ENCODE measurements at regions not wholly inside any gene's neighbourhood (a gene's known extent, or its start where the extent isn't known, plus 50 kb on each side); places are given as distances from the start of the nearest gene placed in this dataset.

DNA sequence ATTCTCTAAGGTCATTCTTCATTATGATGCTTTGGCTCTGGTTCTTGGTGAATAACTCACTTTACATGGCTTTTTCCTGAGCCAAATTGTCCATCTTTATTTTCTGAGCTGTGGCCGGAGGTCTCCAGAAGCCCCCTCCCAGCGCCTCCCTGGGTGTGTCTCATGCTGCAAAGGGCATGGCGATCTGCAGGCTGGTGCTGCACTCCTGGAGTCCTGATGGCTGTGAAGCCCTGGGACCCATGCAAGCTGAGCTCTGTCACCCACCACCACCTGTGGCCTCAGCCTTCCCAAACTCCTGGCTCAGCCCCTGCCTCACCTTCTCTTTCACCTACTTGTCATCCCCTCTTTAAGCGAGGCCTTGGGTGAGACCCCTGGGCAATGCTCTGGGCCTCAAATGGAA lies 96.9 kb downstream of the CEBPB start:
- TF ChIP-seq POLR2A (IDR thresholded peaks at IDR 0.05): no peak
- TF ChIP-seq, protein P1, sequence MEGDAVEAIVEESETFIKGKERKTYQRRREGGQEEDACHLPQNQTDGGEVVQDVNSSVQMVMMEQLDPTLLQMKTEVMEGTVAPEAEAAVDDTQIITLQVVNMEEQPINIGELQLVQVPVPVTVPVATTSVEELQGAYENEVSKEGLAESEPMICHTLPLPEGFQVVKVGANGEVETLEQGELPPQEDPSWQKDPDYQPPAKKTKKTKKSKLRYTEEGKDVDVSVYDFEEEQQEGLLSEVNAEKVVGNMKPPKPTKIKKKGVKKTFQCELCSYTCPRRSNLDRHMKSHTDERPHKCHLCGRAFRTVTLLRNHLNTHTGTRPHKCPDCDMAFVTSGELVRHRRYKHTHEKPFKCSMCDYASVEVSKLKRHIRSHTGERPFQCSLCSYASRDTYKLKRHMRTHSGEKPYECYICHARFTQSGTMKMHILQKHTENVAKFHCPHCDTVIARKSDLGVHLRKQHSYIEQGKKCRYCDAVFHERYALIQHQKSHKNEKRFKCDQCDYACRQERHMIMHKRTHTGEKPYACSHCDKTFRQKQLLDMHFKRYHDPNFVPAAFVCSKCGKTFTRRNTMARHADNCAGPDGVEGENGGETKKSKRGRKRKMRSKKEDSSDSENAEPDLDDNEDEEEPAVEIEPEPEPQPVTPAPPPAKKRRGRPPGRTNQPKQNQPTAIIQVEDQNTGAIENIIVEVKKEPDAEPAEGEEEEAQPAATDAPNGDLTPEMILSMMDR (IDR thresholded peaks at IDR 0.05): no peak
- TF ChIP-seq POLR2AphosphoS5 (IDR thresholded peaks at IDR 0.05): no peak
- no peak for TF ChIP-seq EP300 (IDR thresholded peaks at IDR 0.05)

Measured in gastroesophageal sphincter (tissue), 3 donors.